GDM1 (cell line): ENCODE measurements at regions not wholly inside any gene's neighbourhood (a gene's known extent, or its start where the extent isn't known, plus 50 kb on each side); places are given as distances from the start of the nearest gene placed in this dataset.
"Not testable (repeated sequence)": the region's sequence is repeated elsewhere in the genome, so short reads cannot be mapped to it uniquely, and the experiment has no call there.

ENCODE experiments used
- DNase-seq: peaks from one replicate; lab custom pipeline; 2025; lab: John Stamatoyannopoulos, UW

GRCh38 chr13:104635879-104636278 lies 1569.7 kb upstream of the SLC10A2 start:
- DNase-seq, result no peak

DNA sequence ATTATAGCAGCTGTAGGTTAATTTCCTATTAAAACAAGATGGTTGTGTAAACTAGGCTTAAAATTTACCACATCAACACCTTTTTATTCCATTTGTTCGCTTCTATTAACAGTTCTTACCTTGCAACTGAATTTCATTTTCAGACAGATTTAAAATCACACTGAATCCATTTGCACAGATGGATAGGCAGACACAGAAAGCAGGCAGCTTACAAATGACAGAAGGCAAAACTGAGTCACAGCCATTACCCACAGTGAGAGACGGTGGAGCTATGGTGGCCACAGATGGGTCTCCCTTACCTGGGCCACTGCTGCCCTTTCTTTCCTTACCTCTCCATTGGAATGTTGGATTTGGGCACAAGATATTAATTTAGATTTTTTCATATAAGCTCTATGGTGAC lies 1567.8 kb upstream of the SLC10A2 start:
- DNase-seq, result no peak

- no peak for DNase-seq
Observed at GRCh38 chr13:104632736-104633135, 1566.5 kb upstream of the SLC10A2 start.

DNA sequence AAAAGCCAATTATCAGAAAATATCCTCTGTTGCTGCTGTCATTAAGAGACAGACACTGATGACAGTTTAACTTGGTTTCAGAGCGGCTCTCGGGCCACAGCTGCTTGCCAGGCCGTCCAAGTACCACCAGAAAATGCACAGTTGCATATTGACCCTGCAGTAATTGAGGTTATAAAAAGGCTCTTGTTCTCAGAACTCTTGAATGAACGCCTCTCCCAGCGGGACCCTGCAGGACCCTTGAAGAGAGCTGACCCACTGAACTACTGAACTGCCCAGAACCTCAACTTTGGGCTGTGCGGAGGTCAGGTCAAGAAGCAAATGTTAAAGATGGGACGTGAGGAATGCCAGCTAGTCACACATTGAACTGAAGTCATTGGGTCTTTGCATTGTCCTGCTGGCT lies 1559.0 kb upstream of the SLC10A2 start:
- DNase-seq, result no peak

- no peak for DNase-seq
Observed at GRCh38 chr13:104616990-104617389, 1550.8 kb upstream of the SLC10A2 start.

DNA sequence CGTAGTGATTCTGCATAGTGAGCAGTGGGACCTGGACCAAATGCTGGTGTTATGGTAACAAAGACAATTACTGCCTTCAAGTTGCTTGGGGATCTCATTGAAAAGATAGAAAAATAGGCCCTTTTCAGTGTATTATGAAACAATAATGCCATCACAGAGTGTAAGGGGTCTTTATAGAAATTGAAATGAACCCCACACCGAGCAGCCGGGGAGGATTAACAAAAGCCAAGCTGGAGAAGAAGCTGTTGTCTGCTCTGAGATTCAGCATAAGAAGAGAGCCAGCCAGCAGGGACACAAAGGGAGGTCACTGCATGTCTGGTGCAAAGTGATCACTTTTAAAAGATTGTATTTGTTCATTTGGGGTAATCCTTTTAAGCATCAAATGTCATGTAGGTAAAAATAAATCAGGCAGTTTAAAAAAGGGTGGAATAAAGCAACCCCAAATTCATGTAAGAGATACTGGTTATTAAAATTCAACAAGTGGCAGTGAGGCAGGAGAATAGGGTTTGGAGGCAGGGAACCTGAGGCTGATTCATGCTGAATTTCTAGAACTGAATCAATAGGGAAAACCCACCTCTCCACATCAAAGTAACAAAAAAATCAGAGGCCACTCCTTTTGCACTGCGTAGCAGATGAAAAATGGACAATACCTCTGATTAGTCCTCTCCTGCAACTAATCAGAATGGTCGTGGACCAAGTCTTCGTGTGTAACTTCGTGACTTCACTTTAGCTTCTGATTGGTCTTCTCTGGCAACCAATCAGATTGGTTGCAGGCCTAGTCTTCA lies 1548.3 kb upstream of the SLC10A2 start:
- no peak for DNase-seq

DNA sequence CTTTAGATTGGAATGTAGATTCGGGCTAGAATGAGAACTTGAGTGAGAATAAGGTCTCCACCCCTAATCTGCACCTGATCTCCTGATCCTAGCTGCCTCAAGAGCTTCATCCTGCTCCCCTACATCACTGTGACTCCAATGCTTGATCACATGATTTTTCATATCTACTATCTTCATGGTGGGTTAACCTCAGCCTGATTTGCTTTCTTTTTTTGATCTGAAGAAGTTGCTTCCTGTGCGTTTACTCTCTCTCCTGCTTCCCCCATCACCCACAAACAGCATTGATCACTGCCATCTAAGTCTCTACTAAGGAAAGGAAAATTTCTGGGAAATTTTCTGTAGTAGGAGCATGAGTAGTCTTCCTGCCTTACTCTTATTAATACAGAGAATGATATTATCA lies 1542.1 kb upstream of the SLC10A2 start:
- DNase-seq, result no peak

- not testable (repeated sequence) for DNase-seq
Observed at GRCh38 chr13:104605435-104605834, 1539.2 kb upstream of the SLC10A2 start.

GRCh38 chr13:104597546-104598180 lies 1531.4 kb upstream of the SLC10A2 start:
- DNase-seq, result no peak

- no peak for DNase-seq
Observed at GRCh38 chr13:104595511-104595910, 1529.3 kb upstream of the SLC10A2 start.

GRCh38 chr13:104594806-104595205 lies 1528.6 kb upstream of the SLC10A2 start:
- no peak for DNase-seq

GRCh38 chr13:104593693-104594092 lies 1527.5 kb upstream of the SLC10A2 start:
- no peak for DNase-seq

- no peak for DNase-seq
Observed at GRCh38 chr13:104593251-104593576, 1527.0 kb upstream of the SLC10A2 start.

DNA sequence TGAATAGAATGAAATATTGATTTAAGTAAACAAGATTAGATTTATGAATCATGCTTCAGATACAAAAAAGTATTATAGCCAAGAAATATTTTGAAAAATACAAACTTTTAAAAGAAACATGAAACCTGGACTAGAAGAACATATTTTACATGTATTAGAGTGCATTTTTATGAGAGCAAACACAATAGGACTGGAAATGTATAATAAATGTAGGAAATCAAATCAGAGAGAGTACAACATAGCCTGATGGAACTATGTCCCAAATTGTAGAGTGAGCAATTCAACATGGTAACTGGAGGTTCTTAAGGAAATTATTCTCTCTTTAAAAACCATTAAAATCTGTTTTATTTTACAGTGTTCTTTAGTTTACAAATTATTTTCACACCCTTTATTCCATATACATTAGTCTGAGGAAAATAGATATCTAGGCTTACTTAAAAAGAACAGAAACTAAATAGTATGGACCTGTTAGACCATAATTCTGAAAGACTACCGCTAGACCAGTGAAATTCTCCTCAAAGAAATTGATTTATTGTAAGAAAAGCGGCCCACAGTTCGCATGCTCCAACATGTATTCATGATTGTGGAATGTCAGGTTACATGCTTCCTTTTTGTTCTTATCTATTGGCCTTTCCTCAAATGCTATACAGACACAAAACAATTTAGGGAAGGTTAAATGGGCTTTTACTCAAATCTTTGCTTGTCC lies 1526.5 kb upstream of the SLC10A2 start:
- DNase-seq, result no peak

DNA sequence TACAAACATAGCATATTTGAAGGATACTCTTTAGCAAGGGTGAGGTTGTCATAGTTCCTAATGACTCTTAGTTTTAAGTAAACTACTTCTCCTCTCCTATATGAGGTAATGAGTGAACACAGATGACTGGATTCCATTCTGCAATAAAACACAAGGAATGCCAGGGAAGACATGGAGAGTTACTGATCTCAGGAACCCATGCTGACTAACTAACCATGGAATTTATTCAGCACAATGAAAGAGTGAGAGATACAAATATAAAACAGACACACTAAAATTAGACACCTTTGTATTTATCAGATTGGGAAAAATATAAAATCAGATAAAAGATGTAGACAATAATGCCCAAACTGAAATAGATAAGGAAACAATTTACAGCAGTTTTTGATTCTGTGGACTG lies 1525.9 kb upstream of the SLC10A2 start:
- no peak for DNase-seq

DNA sequence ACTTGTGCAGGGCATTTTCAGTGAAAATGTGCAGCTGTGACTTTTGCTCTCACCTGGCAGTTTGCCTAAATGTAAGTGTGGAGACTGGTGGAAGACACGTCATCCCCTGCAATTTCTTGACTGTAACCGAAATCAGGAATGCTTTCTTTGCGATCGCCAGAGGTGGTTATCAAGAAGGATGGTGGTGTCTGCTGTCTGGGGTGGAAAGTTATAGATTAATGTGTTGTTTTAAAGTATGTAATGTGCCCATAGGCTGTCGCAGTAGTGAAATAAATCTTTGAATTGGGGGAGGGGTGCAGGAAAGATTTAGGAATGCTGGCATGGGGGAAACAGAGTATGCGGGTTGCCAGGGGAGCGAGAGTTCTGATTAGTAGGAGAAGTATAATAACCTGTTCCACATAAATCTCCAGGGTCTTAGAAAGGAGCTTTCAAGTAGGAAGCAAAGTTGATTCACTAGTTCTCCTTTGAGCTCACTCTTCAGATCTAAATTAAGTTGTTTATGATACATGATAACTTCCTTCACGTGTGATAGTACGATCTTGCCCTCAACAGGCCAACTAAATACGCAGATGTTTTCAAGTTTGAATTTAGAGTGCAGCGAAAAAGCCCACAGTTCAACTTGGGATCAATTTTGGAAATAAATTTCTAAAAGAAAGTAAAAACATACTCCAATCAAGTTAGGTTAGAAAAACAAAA lies 1520.0 kb upstream of the SLC10A2 start:
- no peak for DNase-seq

GRCh38 chr13:104584481-104584880 lies 1518.3 kb upstream of the SLC10A2 start:
- no peak for DNase-seq

DNA sequence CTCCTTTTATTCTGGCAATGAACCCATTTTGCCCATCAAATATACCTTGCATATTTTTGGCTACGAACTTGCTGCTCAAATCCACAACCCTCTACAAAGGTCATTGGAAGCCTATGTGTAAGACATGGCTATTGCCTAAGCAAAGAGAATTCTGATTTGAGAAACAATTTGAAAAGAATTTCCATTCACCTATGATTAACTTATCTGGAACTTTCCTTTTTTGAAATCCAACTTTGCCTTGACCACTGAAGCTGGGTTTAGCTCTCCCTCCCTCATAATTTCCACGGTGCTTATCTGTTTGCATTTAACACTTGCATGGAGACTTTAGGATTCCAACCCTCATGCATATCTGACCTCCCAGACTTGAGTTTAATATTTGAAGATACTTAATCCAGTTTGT lies 1514.7 kb upstream of the SLC10A2 start:
- DNase-seq, result no peak

DNA sequence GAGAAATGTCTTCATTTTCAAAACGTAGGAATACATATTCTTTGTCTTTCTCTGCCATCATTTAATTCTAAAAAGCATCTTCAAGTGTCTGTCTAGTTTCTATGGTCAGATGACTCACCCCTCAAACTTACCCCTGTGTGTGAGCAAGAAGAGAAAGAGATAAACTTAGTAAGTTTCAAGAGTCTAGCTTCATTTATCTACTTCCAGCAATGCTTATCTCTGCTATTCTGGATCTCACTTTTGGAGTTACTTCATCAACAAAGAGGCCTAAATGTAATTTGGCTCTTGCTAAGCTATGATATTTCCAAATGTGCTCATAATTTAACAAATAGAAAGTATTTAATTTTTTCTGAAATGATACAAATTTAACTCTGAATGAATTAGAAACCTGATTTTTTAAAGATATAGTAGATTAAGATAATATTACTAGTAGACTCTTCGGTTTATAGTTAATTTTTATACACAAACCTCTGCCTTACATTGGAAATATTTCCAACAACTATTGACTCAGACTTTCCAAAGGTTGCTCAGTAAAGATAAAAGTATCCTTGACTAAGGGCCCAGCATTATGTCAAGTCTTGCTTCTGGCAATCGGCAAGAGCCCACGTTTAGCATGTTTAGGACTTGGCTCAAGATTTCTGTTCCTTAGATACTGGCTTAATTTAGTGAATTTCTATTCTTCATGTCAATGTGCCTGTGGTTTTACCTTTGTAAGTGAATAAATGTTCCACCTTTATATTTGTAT lies 1511.0 kb upstream of the SLC10A2 start:
- DNase-seq, result no peak

GRCh38 chr13:104571893-104572229 lies 1505.6 kb upstream of the SLC10A2 start:
- DNase-seq, result no peak

- DNase-seq, result no peak
Observed at GRCh38 chr13:104571161-104571892, 1505.1 kb upstream of the SLC10A2 start.
